ENCODE measurements at regions not wholly inside any gene's neighbourhood (a gene's known extent, or its start where the extent isn't known, plus 50 kb on each side); places are given as distances from the start of the nearest gene placed in this dataset.

- Histone ChIP-seq H3K27ac (no peak overlapping the region), H3K36me3 (ENCODE audit: insufficient read depth in 1 of 2, low read depth in 1 of 2) (no peaks in the 10 kb centered on the region), H3K4me1 (no peaks in the 10 kb centered on the region), H3K27me3 (ENCODE audit: insufficient read depth in 3 of 3, low read length in 2 of 3) (no peaks in the 10 kb centered on the region), H3K9me3 (no peaks in the 10 kb centered on the region), H3K4me3 (no peak overlapping the region)
- TF ChIP-seq CTCF (IDR thresholded peaks at IDR 0.05): no peak
- intact Hi-C loops (cut with DNase I): no loop called here
- DNase-seq: no peak
- WGBS, 3 donors: 47 to 90% (median 74%) methylated on average over 2 of the region's 2 CpGs
- no peak for ATAC-seq
Observed at GRCh38 chr18:27276479-27276878, 91.4 kb upstream of the CHST9 start.

DNA sequence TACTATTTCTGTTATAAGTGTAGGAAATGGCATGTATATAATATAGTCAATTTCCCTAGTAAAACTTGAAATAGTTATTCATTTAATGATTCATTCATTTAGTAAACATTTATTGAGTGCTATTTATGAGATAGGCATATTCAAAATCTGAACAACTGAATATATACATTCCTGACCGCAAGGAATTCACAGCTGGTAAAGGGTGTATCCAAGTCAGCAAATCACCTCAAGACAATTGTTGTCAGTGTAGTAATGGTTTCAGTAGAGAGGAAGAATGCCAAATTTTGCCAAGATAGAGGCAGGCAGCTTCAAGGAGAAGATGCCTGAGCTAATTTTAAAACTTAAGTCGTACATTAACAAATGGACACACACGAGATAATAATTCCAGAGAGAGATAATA lies 89.8 kb upstream of the CHST9 start:
- DNase-seq (no peak), ATAC-seq (no peak)
- Histone ChIP-seq H3K36me3 (ENCODE audit: insufficient read depth in 1 of 2, low read depth in 1 of 2) (no peaks in the 10 kb centered on the region), H3K4me1 (no peaks in the 10 kb centered on the region), H3K4me3 (no peak overlapping the region), H3K27me3 (ENCODE audit: insufficient read depth in 3 of 3, low read length in 2 of 3) (no peaks in the 10 kb centered on the region), H3K9me3 (no peaks in the 10 kb centered on the region), H3K27ac (no peak overlapping the region)
- no peak for TF ChIP-seq CTCF (IDR thresholded peaks at IDR 0.05)
- intact Hi-C loops (cut with DNase I): no loop called here
- 80 to 85% (median 82%) methylated on average over 3 of the region's 3 CpGs for WGBS, 3 donors

GRCh38 chr18:27270508-27270907 lies 85.4 kb upstream of the CHST9 start:
- Histone ChIP-seq H3K27me3 (ENCODE audit: insufficient read depth in 3 of 3, low read length in 2 of 3) (no peaks in the 10 kb centered on the region), H3K4me1 (no peaks in the 10 kb centered on the region), H3K36me3 (ENCODE audit: insufficient read depth in 1 of 2, low read depth in 1 of 2) (no peaks in the 10 kb centered on the region), H3K9me3 (no peaks in the 10 kb centered on the region), H3K4me3 (no peak overlapping the region), H3K27ac (no peak overlapping the region)
- WGBS, 3 donors: 87 to 91% (median 90%) methylated on average over 2 of the region's 2 CpGs
- DNase-seq (no peak), ATAC-seq (no peak)
- no peak for TF ChIP-seq CTCF (IDR thresholded peaks at IDR 0.05)
- intact Hi-C loops (cut with DNase I): no loop called here

GRCh38 chr18:27263369-27263768 lies 78.3 kb upstream of the CHST9 start:
- no peak overlapping the region for H3K4me3 ChIP-seq
- H3K36me3 ChIP-seq (ENCODE audit: insufficient read depth in 1 of 2, low read depth in 1 of 2): no peaks in the 10 kb centered on the region
- no peak overlapping the region for H3K27ac ChIP-seq
- intact Hi-C loops (cut with DNase I): no loop called here
- WGBS, 3 donors: 59 to 63% (median 62%) methylated on average over 1 of the region's 1 CpG
- TF ChIP-seq CTCF (IDR thresholded peaks at IDR 0.05): no peak
- H3K27me3 ChIP-seq (ENCODE audit: insufficient read depth in 3 of 3, low read length in 2 of 3): no peaks in the 10 kb centered on the region
- no peaks in the 10 kb centered on the region for H3K4me1 ChIP-seq
- ATAC-seq (no peak), DNase-seq (no peak)
- no peaks in the 10 kb centered on the region for H3K9me3 ChIP-seq

- ATAC-seq (no peak), DNase-seq (no peak)
- no peaks in the 10 kb centered on the region for H3K9me3 ChIP-seq
- no peak overlapping the region for H3K27ac ChIP-seq
- no peak for TF ChIP-seq CTCF (IDR thresholded peaks at IDR 0.05)
- H3K36me3 ChIP-seq (ENCODE audit: insufficient read depth in 1 of 2, low read depth in 1 of 2): no peaks in the 10 kb centered on the region
- no peaks in the 10 kb centered on the region for H3K4me1 ChIP-seq
- intact Hi-C loops (cut with DNase I): no loop called here
- H3K27me3 ChIP-seq (ENCODE audit: insufficient read depth in 3 of 3, low read length in 2 of 3): no peaks in the 10 kb centered on the region
- no peak overlapping the region for H3K4me3 ChIP-seq
Observed at GRCh38 chr18:27261769-27262549, 76.9 kb upstream of the CHST9 start.

All from psoas muscle (tissue), 7 donors.